Jurkat, Clone E6-1 (cell line): ENCODE measurements at regions not wholly inside any gene's neighbourhood (a gene's known extent, or its start where the extent isn't known, plus 50 kb on each side); places are given as distances from the start of the nearest gene placed in this dataset.
A peak's percentile ranks its signal among the peaks of the same experiment; 100 is the strongest.

Experiments
- DNase-seq: peaks from one replicate; pipeline ENCODE4 v3.0.0-alpha.2; 2011; ENCODE audit warnings: low read depth, low spot score
- H3K4me3 ChIP-seq: 2 replicates; pipeline ENCODE4 v1.5.1; 2011; ENCODE audit warnings: mild to moderate bottlenecking, low read length, control low read depth, moderate library complexity

GRCh38 chr1:172867216-172867818, 183.4 kb downstream of the TNFSF18 start:
- peak; percentile 35 for DNase-seq
- no peak overlapping the region for H3K4me3 ChIP-seq

DNA sequence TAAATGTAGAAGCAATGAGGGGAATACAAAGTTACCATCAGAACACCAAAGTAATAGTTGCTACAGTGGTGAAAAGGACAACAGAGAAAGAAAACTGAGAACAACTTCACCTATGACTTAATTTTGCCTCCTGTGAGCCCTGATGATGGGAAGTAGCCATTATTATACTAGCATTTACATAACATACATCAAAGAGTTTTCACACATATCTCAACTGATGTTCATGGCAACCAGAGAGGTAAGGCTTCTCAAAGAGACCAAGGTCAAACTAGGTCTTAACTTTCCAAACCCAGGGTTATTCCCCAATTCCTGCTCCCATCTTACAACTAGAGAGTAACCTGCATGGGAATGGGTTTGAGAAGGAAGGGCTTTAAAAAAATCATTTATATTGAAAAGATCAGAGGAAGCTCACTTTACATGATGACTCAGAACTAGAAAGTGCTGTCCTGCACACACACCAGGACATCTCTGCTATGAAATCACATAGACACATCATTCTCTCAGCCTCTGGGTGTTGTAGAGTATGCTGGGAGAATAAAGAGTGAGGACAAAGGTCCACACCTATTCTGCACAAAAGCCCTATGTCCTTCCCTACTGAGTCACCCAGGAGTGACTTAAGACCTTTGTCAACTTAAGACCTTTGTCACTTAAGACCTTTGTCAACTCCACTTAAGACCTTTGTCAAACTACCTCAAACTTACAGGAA, 179.7 kb downstream of the TNFSF18 start:
- no peak overlapping the region for H3K4me3 ChIP-seq
- no peak for DNase-seq

- DNase-seq = no peak
- no peak overlapping the region for H3K4me3 ChIP-seq
These were observed 175.8 kb downstream of the TNFSF18 start for GRCh38 chr1:172874950-172875349.

DNA sequence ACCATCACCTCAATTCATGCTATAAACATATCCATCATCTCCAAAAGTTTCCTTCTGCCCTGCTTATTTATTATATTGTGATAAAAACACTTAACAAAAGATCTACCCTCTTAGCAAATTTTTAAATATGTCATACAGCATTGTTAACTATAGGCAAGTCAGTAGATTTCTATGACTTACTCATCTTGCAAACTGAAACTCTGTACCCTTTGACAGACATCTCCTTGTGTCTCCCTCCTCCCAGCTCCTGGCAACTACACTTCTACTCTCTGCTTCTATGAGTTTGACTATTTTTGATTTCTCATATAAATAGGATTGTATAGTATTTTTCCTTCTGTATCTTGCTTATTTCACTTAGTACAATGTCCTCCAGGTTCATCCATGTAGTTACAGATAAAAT, 174.8 kb downstream of the TNFSF18 start:
- DNase-seq = no peak
- no peak overlapping the region for H3K4me3 ChIP-seq

DNA sequence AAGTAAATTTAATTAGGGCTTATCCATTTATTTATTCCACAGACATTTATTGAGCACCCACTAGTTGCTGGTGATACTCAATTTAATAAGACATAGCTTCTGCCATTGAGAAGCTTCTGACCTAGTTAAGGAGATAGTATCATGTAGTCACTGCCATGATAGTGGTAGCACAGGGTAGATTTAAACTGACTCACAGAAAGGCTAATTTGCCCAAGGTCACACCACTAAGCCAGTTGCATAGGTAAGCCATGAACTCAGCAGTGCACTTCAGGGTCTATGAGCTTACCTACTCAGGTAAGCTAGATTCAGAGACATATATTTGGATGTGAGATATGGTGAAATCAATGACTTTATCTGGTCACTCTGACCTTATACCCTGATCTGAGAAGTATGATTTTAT, 168.4 kb downstream of the TNFSF18 start:
- H3K4me3 ChIP-seq = no peak overlapping the region
- DNase-seq = no peak

DNA sequence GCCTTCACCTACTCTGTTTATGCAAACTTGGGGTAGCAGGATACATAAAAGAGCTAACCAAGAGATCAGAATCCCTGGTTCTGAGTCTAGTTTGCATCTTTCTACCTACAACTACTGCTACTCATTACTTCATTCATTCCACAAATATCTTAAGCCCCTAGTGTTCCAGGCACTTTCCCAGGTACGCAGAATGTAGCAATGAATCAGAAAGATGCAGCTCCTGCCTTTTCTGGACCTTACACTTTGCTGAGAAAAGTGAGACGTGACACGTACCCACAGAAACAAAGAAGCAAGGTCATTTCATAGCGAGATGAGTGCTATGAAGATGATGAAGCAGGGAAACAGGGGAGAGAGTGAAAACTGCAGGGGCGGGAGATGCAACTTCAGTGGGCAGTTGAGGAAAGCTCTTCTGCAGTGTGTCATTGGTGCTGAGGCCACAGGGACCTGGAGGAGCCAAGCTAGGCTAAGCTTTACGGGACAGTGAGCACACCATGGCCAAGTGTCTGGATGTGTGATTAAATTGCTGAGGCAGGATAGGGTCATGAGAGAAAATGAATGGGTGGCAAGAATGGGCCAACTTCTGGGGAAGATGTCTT, 167.9 kb downstream of the TNFSF18 start:
- DNase-seq = no peak
- no peak overlapping the region for H3K4me3 ChIP-seq

DNA sequence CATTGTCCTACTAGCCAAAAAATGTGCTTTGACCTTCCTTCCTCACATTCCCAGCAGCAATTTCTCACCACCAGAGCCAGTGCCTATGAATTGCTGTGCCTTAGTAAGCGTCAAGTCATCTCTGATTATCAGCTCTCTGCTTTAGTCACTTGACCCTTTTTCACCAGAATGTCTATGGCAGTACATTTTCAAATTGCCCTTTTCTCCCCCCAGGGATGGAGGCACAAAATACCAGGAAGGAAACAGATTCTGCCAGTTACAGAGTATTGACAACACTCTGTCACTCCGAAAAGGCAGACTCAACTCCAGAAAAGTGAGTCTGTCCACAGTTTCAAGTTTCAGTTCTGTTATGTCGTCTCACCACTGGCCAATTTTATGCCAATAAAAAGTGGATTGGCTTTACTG, 167.4 kb downstream of the TNFSF18 start:
- no peak overlapping the region for H3K4me3 ChIP-seq
- DNase-seq = no peak

DNA sequence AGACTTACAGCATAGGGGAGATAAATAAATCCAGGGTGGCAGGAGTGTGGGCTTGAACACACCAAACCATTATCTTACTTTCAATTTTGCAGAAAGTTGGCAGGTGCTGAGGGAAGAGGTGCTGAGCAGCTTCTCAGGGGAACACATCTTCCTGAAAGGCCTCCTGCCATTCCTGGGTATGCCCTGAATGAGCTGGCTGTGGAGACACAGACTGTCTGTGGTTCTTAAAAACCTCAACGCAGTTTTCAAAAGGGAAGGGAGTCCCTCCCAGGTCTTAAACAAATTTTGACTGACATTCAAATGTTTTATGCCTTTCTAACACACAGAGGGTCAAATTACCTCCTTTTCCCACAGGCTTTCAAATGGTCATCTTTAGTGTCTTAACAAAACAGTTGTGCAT, 166.9 kb downstream of the TNFSF18 start:
- H3K4me3 ChIP-seq = no peak overlapping the region
- peak; percentile 30 for DNase-seq

GRCh38 chr1:172885411-172885810, 165.3 kb downstream of the TNFSF18 start:
- no peak for DNase-seq
- H3K4me3 ChIP-seq = no peak overlapping the region

GRCh38 chr1:172885971-172886370, 164.8 kb downstream of the TNFSF18 start:
- DNase-seq = no peak
- no peak overlapping the region for H3K4me3 ChIP-seq

DNA sequence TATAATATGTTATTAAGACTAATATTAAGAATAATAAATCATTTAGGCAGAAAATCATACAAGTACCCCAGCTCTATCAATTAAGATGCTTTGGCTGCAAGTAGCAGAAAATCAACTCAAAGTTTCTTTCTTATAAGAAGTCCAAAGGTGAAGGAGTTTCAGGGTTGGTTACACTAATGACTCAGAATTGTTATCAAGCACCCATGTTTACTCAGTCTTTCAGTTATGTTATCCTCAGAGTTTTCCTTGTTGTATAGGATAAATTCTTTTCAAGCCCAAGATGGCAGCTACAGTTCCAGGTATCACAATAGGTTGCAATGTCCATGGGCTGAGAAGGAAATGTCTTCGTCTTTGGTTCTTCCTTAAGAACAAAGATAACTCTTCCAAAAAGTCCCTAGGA, 163.6 kb downstream of the TNFSF18 start:
- no peak for DNase-seq
- no peak overlapping the region for H3K4me3 ChIP-seq

DNA sequence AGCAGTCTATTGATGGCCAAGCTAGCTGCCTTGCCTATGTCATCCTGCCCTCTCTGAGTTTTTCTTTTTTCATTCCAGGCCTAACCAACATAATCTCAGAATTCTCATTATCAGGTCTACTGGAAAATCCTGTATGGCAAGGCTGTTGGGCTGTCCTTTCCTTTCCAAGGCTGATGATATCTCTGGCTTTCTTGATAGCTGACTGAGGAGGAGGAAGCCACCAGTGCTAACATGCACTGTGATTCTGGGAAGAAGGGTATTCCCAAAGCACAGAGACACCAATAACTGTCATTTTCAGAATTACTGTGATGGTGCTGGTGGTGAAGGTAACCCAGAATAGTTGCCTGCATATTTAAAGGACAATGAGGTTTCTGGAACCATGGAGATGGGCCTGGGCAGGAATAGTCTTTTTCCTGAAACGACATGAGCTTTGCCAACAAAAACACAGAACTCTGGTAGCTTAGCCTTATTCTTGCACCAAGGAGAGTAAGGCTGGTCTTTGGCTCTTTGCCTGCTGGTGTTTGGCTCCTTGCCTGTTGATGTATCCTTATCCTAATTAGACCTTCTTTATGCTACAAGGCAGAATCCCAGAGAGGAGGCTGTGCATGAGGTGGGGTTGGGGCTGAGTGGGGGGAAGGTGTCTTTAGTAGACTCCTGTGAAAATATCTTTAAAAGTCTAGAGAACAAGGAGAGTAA, 157.4 kb downstream of the TNFSF18 start:
- no peak for DNase-seq
- no peak overlapping the region for H3K4me3 ChIP-seq

DNA sequence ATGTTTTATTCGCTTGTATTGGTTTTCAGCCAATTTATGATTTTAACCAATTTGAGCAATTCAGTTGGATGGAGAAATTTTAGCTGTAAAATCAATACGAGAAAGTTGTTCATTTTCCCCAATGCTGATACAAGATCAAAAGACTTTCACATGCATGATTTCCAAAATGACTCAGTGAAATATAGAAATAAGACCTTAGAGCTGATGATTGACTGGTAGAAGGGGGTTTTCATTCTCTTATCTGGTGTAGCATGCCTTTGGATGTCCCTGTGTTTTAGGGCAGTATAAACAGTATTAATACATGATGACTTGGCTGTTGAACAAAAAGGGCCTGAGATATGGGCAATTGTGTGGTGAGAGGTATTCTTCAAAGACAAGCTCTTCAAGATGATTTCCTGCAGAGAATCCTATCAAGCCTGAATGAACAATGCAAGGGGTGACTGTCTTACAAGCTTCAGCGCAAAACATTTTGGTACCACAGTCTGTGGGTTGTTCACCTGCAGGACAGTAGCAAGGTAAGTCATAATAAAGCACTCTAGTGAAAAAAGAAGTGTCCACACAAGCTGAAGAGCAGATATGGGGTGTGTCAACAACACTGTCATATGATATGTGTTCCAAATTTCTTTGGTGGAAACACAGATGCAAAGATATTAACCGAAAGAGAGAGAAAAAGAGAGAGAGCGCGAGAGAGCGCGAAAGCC, 156.2 kb downstream of the TNFSF18 start:
- no peak overlapping the region for H3K4me3 ChIP-seq
- no peak for DNase-seq

DNA sequence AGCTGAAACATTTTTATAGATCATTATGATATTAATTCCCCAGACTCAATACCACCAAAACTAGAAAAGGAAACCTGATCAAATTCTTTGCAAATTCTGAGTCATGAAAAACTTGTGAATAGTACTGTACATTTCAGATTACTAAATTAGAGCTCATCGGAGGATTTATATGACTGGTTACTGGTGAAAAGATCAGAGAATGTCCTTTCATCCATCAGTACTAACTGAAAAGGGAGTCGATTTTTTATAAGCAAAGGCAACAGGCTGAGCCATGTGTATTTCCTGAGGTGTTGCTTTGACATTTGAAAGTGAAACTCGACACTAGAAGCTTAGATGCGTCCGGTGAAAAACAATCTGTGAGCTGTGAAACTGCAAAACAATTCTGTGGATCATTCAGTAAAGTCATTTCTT, 155.7 kb downstream of the TNFSF18 start:
- H3K4me3 ChIP-seq = no peak overlapping the region

DNA sequence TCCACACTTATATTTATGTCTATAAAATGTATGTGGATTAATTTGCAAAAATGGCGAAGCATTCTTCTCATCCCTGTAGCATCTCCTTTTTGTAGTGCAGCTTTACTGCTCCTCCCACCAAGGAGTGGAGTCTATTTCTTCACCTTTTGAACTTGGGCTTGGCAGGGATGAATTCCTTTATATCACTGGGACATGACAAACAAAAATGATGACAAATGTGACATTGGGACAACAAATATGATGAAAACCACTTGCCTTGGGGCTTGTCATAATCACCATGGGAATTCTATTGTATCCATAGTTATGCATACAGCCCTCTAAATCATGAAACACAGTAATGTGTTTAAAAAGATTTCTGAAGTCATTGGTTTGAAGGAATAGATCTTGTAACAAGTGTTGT, 155.0 kb downstream of the TNFSF18 start:
- H3K4me3 ChIP-seq = no peak overlapping the region
- no peak for DNase-seq

More for the DNA sequence above, 155.7 kb downstream of the TNFSF18 start:
- peak; percentile 44 for DNase-seq

DNA sequence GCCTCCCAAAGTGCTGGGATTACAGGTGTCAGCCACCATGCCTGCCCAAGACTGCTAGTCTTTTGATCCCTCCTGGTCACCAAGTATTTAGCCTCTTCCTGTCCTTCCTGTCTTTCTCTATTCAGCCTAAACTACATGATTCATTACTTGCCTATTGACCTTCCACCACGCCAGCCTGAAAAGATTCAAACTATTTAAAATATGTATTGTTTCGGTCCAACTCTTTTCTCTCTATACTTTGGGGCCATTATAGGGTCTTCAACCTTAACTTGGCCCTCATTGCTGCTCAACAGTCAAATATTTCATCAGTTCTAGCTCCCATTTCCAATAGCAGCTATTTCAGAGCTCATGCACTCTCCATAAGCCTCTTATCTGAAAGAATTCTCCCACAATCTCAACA, 153.0 kb downstream of the TNFSF18 start:
- no peak overlapping the region for H3K4me3 ChIP-seq
- no peak for DNase-seq

GRCh38 chr1:172898866-172899265, 151.9 kb downstream of the TNFSF18 start:
- no peak overlapping the region for H3K4me3 ChIP-seq
- DNase-seq = no peak

- DNase-seq = no peak
- H3K4me3 ChIP-seq = no peak overlapping the region
These were observed 150.3 kb downstream of the TNFSF18 start for GRCh38 chr1:172900376-172900997.

- DNase-seq = no peak
- H3K4me3 ChIP-seq = no peak overlapping the region
These were observed 148.5 kb downstream of the TNFSF18 start for GRCh38 chr1:172902200-172902599.
